Nephron (organoid): ENCODE measurements at regions not wholly inside any gene's neighbourhood (a gene's known extent, or its start where the extent isn't known, plus 50 kb on each side); places are given as distances from the start of the nearest gene placed in this dataset.

Experiments
- H3K27ac Mint-ChIP-seq, 3 experiments: 2 replicates each; pipeline ENCODE4 v1.8.0; 2020; ENCODE audit warnings: mixed read lengths in 3 of 3, mild to moderate bottlenecking in 2 of 3, moderate library complexity in 1 of 3
- H3K27me3 Mint-ChIP-seq: 2 replicates; pipeline ENCODE4 v1.8.0; 2021; ENCODE audit warnings: low read depth, mild to moderate bottlenecking, moderate library complexity, mixed read lengths
- H3K36me3 Mint-ChIP-seq: 2 replicates; pipeline ENCODE4 v1.8.0; 2020; ENCODE audit warnings: low read depth, mixed read lengths
- H3K4me1 Mint-ChIP-seq: 2 replicates; pipeline ENCODE4 v1.8.0; 2020; ENCODE audit warnings: mixed read lengths
- H3K4me3 Mint-ChIP-seq, 3 experiments: 2 replicates each; pipeline ENCODE4 v1.8.0; 2020; ENCODE audit warnings: mild to moderate bottlenecking in 3 of 3, mixed read lengths in 3 of 3, moderate library complexity in 2 of 3
- H3K9me3 Mint-ChIP-seq: 2 replicates; pipeline ENCODE4 v1.8.0; 2020; ENCODE audit warnings: mixed read lengths
- CTCF ChIP-seq, 3 experiments: fragments of 200-600 bp; sonication (generic); IDR thresholded peaks; one replicate each; pipeline ENCODE4 v1.5.0; 2021; ENCODE audit warnings: antibody characterized with exemption in 3 of 3; ENCODE audit not compliant: unreplicated experiment in 3 of 3

- Mint-ChIP-seq H3K27me3 (no peaks in the 10 kb centered on the region), H3K27ac (no peak overlapping the region), H3K4me1 (peaks cover 5% of the 10 kb centered on the region), H3K9me3 (peaks cover 10% of the 10 kb centered on the region), H3K4me3 (no peak overlapping the region), H3K36me3 (no peaks in the 10 kb centered on the region)
- no peak for TF ChIP-seq CTCF (IDR thresholded peaks at IDR 0.05; ENCODE audit: unreplicated experiment in 3 of 3)
Measured at GRCh38 chr7:119105381-119105780, 880.9 kb downstream of the ANKRD7 start.

- no peak overlapping the region for H3K27ac Mint-ChIP-seq
- H3K36me3 Mint-ChIP-seq = no peaks in the 10 kb centered on the region
- H3K4me3 Mint-ChIP-seq = no peak overlapping the region
- H3K4me1 Mint-ChIP-seq = peaks cover 5% of the 10 kb centered on the region
- TF ChIP-seq CTCF (IDR thresholded peaks at IDR 0.05; ENCODE audit: unreplicated experiment in 3 of 3) = no peak
- H3K27me3 Mint-ChIP-seq = no peaks in the 10 kb centered on the region
- no peaks in the 10 kb centered on the region for H3K9me3 Mint-ChIP-seq
Measured at GRCh38 chr7:119123326-119123725, 898.8 kb downstream of the ANKRD7 start.

GRCh38 chr7:119127706-119128105 lies 903.2 kb downstream of the ANKRD7 start:
- no peaks in the 10 kb centered on the region for H3K36me3 Mint-ChIP-seq
- no peaks in the 10 kb centered on the region for H3K9me3 Mint-ChIP-seq
- H3K27ac Mint-ChIP-seq = no peak overlapping the region
- TF ChIP-seq CTCF (IDR thresholded peaks at IDR 0.05; ENCODE audit: unreplicated experiment in 3 of 3) = no peak
- H3K27me3 Mint-ChIP-seq = no peaks in the 10 kb centered on the region
- no peaks in the 10 kb centered on the region for H3K4me1 Mint-ChIP-seq
- no peak overlapping the region for H3K4me3 Mint-ChIP-seq

GRCh38 chr7:119132436-119132835 lies 907.9 kb downstream of the ANKRD7 start:
- Mint-ChIP-seq H3K27me3 (no peaks in the 10 kb centered on the region), H3K9me3 (no peaks in the 10 kb centered on the region), H3K4me1 (no peaks in the 10 kb centered on the region), H3K4me3 (no peak overlapping the region), H3K36me3 (no peaks in the 10 kb centered on the region), H3K27ac (no peak overlapping the region)
- TF ChIP-seq CTCF (IDR thresholded peaks at IDR 0.05; ENCODE audit: unreplicated experiment in 3 of 3) = no peak

GRCh38 chr7:119167431-119167830 lies 942.9 kb downstream of the ANKRD7 start:
- H3K27ac Mint-ChIP-seq = no peak overlapping the region
- no peaks in the 10 kb centered on the region for H3K4me1 Mint-ChIP-seq
- peaks cover 34% of the 10 kb centered on the region for H3K9me3 Mint-ChIP-seq
- no peak for TF ChIP-seq CTCF (IDR thresholded peaks at IDR 0.05; ENCODE audit: unreplicated experiment in 3 of 3)
- no peaks in the 10 kb centered on the region for H3K36me3 Mint-ChIP-seq
- no peak overlapping the region for H3K4me3 Mint-ChIP-seq
- no peaks in the 10 kb centered on the region for H3K27me3 Mint-ChIP-seq

- peaks cover 7% of the 10 kb centered on the region for H3K4me1 Mint-ChIP-seq
Measured at GRCh38 chr7:119172043-119172442, 947.5 kb downstream of the ANKRD7 start.

More at GRCh38 chr7:119172043-119172442, 947.5 kb downstream of the ANKRD7 start:
- TF ChIP-seq CTCF (IDR thresholded peaks at IDR 0.05; ENCODE audit: unreplicated experiment in 3 of 3) = no peak
- Mint-ChIP-seq H3K36me3 (no peaks in the 10 kb centered on the region), H3K9me3 (peaks cover 9% of the 10 kb centered on the region), H3K27me3 (no peaks in the 10 kb centered on the region), H3K4me3 (no peak overlapping the region), H3K27ac (no peak overlapping the region)
